Spleen (tissue), 11 donors: ENCODE measurements at regions not wholly inside any gene's neighbourhood (a gene's known extent, or its start where the extent isn't known, plus 50 kb on each side); places are given as distances from the start of the nearest gene placed in this dataset.

Experiments used
- DNase-seq: peaks from one replicate; pipeline ENCODE4 v3.0.0-alpha.2; 2020
- H3K27ac ChIP-seq, 8 donors: fragments of 200-600 bp; sonication (generic) in 7 of 8; 1 replicate in 4 of 8; 2 replicates in 4 of 8; pipeline versions ENCODE4 v1.5.0 to v1.8.0; 2016 to 2021; ENCODE audit warnings: inconsistent platforms in 4 of 8, mild to moderate bottlenecking in 4 of 8, moderate library complexity in 1 of 8
- H3K27me3 ChIP-seq, 7 donors: fragments of 200-600 bp; sonication (generic) in 6 of 7; replicated peaks in 1 of 7; 1 replicate in 4 of 7; 2 replicates in 3 of 7; pipeline versions ENCODE4 v1.5.0 to v1.8.0; 2016 to 2021; ENCODE audit warnings: inconsistent platforms in 3 of 7, mild to moderate bottlenecking in 1 of 7
- H3K36me3 ChIP-seq, 6 donors: fragments of 200-600 bp; sonication (generic) in 5 of 6; 1 replicate in 4 of 6; 2 replicates in 2 of 6; pipeline versions ENCODE4 v1.5.0 to v1.8.0; 2016 to 2021; ENCODE audit warnings: inconsistent platforms in 2 of 6
- H3K4me1 ChIP-seq, 6 donors: fragments of 200-600 bp; sonication (generic) in 5 of 6; 1 replicate in 3 of 6; 2 replicates in 3 of 6; pipeline versions ENCODE4 v1.5.0 to v1.8.0; 2016 to 2021; ENCODE audit warnings: inconsistent platforms in 3 of 6
- H3K4me3 ChIP-seq, 8 donors: fragments of 200-600 bp; sonication (generic) in 7 of 8; 1 replicate in 4 of 8; 2 replicates in 4 of 8; pipeline versions ENCODE4 v1.5.0 to v1.8.0; 2016 to 2021; ENCODE audit warnings: inconsistent platforms in 4 of 8, mild to moderate bottlenecking in 4 of 8, moderate library complexity in 2 of 8
- H3K9me3 ChIP-seq, 8 donors: fragments of 200-600 bp; sonication (generic) in 7 of 8; 1 replicate in 4 of 8; 2 replicates in 4 of 8; pipeline versions ENCODE4 v1.5.0 to v1.8.0; 2016 to 2021; ENCODE audit warnings: inconsistent platforms in 4 of 8
- POLR2A ChIP-seq, 3 donors: fragments of 450-650 bp; IDR thresholded peaks; one replicate each; pipeline ENCODE4 v1.5.1; 2017; ENCODE audit warnings: antibody characterized with exemption in 3 of 3, mild to moderate bottlenecking in 1 of 3
- POLR2AphosphoS5 ChIP-seq, 3 donors: sonication (generic); formaldehyde crosslinking; IDR thresholded peaks; one replicate each; pipeline ENCODE4 v1.5.1; 2017; ENCODE audit warnings: antibody characterized with exemption in 3 of 3
- WGBS, 5 donors: extraction: QIAGEN DNeasy Blood & Tissue Kit in 3 of 5; methylation state at CpG; one replicate each; pipeline versions ENCODE4 v1.1.5 to v1.1.7; 2013 to 2018; 5-methylcytosine and 5-hydroxymethylcytosine counted together
- intact Hi-C: fragments of 100-400 bp; cut with DNase I; formaldehyde crosslinking; loops from one replicate; pipeline ENCODE4 v1.15.0; 2023; ENCODE audit warnings: low total_unique reads
- TF ChIP-seq, protein P1 (sequence below), 11 experiments: fragments of 200-600 bp in 7 of 11; fragments of 450-650 bp in 4 of 11; sonication (generic) in 4 of 11; IDR thresholded peaks in 8 of 11; conservative IDR thresholded peaks in 3 of 11; 1 replicate in 7 of 11; 2 replicates in 4 of 11; pipeline versions ENCODE4 v1.4.0 to v1.8.0; 2016 to 2021; ENCODE audit warnings: antibody characterized with exemption in 11 of 11, inconsistent platforms in 4 of 11, mild to moderate bottlenecking in 1 of 11
- donor health status: healthy with polysubstance abuse.
- donor health status: DM: no; HTN: no; CAD: no; lungs with moderate emphysema.
- donor health status: DM: no; HTN: no; CAD: no.
- donor health status: Bipolar disorder and iron deficiency.
- donor health status: healthy.
- donor health status: DM: no; HTN: no; CAD: no.
- donor health status: DM: yes; HTN: yes; CAD: no.

DNA sequence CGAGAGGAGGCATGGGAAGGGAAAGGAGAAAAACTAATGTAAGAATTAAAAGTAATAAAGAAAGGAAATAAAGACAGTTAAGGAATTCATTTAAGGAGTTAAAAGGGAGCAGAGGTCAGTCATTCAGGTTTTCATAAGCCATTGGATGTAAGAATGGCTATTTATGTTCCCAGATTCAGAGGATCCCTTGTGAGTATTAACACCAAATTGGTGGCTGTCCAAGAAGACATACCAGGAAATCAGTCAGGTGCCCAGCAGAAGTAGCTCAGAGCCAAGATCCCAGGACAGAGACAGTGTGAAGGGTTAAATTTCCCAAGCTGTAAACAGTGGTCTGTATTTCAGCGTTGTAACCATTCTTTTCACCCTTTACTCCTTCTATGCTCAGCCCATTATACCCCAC lies 550.4 kb downstream of the BCL11A start:
- intact Hi-C loops: no loop called here
- Histone ChIP-seq H3K36me3 (no peaks in the 10 kb centered on the region), H3K9me3 (no peaks in the 10 kb centered on the region), H3K4me1 (no peaks in the 10 kb centered on the region), H3K27ac (no peak overlapping the region), H3K4me3 (no peak overlapping the region), H3K27me3 (no peaks in the 10 kb centered on the region)
- TF ChIP-seq, protein P1, sequence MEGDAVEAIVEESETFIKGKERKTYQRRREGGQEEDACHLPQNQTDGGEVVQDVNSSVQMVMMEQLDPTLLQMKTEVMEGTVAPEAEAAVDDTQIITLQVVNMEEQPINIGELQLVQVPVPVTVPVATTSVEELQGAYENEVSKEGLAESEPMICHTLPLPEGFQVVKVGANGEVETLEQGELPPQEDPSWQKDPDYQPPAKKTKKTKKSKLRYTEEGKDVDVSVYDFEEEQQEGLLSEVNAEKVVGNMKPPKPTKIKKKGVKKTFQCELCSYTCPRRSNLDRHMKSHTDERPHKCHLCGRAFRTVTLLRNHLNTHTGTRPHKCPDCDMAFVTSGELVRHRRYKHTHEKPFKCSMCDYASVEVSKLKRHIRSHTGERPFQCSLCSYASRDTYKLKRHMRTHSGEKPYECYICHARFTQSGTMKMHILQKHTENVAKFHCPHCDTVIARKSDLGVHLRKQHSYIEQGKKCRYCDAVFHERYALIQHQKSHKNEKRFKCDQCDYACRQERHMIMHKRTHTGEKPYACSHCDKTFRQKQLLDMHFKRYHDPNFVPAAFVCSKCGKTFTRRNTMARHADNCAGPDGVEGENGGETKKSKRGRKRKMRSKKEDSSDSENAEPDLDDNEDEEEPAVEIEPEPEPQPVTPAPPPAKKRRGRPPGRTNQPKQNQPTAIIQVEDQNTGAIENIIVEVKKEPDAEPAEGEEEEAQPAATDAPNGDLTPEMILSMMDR (IDR thresholded peaks at IDR 0.05 in 8 of 11, conservative IDR thresholded peaks at IDR 0.05 in 3 of 11): no peak
- TF ChIP-seq POLR2AphosphoS5 (IDR thresholded peaks at IDR 0.05): no peak
- no peak for TF ChIP-seq POLR2A (IDR thresholded peaks at IDR 0.05)
- 76 to 88% (median 78%) methylated on average over 2 of the region's 2 CpGs for WGBS, 5 donors
- no peak for DNase-seq

DNA sequence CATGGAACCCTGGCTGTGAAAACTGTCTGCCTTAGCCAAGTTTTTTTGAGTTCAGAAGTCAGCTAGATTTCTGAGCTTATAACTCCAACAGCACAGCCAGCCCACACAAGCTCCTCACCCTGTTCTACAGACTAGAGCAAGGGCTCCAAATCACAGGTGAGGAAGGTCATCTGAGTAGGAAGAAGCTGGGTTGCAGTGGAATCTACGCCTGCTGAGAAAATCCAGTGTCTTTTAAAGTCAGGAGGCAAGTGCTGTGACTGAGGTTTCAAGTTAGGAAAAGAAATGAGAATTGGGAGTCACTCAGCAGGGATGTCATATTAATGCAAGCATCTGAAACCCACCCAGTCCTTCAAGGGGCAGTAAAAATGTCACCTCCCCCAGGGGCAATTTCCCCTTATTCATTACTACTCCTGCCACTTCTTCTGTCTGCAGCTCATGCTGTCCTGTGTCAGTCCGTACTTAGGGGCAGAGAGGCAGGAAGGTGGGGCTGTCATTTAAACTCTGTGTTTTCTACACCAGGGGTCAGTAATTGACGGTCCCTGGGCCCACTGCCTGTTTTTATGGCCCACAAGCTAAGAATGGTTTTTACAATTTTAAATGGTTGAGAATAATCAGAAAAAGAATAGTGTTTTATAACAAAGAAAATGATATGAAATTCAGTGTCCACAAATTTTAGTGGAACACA lies 551.1 kb downstream of the BCL11A start:
- DNase-seq: no peak
- Histone ChIP-seq H3K36me3 (no peaks in the 10 kb centered on the region), H3K4me1 (no peaks in the 10 kb centered on the region), H3K9me3 (no peaks in the 10 kb centered on the region), H3K27ac (no peak overlapping the region), H3K27me3 (no peaks in the 10 kb centered on the region), H3K4me3 (no peak overlapping the region)
- intact Hi-C loops: no loop called here
- 49 to 70% (median 57%) methylated on average over 3 of the region's 3 CpGs for WGBS, 5 donors
- TF ChIP-seq POLR2A (IDR thresholded peaks at IDR 0.05): no peak
- TF ChIP-seq, protein P1 (IDR thresholded peaks at IDR 0.05 in 8 of 11, conservative IDR thresholded peaks at IDR 0.05 in 3 of 11): no peak
- no peak for TF ChIP-seq POLR2AphosphoS5 (IDR thresholded peaks at IDR 0.05)

DNA sequence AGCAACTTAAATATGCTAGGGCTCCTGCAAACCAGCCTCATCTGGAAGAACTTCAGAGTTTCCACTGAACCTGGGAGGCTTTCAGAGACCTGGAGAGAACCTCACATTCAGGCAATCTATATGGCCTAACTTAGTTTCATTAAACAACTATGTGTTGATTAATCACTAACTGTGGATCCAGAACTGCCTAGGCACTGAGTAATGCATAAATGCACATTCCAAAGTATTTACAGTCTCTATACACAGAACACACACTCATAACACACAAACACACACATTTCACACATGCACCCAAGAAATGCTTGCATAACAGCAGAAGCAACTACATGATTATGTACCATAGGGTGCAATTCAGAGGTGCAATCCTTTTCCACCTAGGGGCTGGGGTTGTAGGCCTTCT lies 552.8 kb downstream of the BCL11A start:
- Histone ChIP-seq H3K36me3 (no peaks in the 10 kb centered on the region), H3K27ac (no peak overlapping the region), H3K4me1 (no peaks in the 10 kb centered on the region), H3K9me3 (no peaks in the 10 kb centered on the region), H3K4me3 (no peak overlapping the region), H3K27me3 (no peaks in the 10 kb centered on the region)
- DNase-seq: no peak
- TF ChIP-seq, protein P1 (IDR thresholded peaks at IDR 0.05 in 8 of 11, conservative IDR thresholded peaks at IDR 0.05 in 3 of 11): no peak
- no peak for TF ChIP-seq POLR2AphosphoS5 (IDR thresholded peaks at IDR 0.05)
- TF ChIP-seq POLR2A (IDR thresholded peaks at IDR 0.05): no peak
- intact Hi-C loops: no loop called here

DNA sequence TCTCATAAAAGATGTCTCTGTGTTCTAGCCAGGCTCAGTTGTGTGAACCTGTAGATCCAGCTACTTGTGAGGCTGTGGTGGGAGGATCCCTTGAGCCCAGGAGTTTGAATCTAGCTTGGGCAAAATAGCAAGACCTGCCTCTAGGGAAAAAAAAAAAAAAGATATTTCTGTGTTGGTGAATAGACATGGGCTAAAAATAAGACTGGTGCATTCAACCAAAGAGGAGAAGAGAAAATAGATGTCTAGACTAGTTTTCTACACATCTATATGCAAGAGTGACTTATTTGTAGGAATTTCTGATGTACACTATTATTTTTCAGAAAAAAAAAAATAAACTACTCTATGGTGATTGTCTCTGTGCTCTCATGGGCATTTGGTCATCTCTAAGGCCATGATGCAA lies 555.1 kb downstream of the BCL11A start:
- DNase-seq: no peak
- no peak overlapping the region for H3K4me3 ChIP-seq
- no peaks in the 10 kb centered on the region for H3K4me1 ChIP-seq
- no peaks in the 10 kb centered on the region for H3K36me3 ChIP-seq
- H3K27ac ChIP-seq: no peak overlapping the region
- intact Hi-C loops: no loop called here
- TF ChIP-seq POLR2A (IDR thresholded peaks at IDR 0.05) (no peak), POLR2AphosphoS5 (IDR thresholded peaks at IDR 0.05) (no peak)
- TF ChIP-seq, protein P1 (IDR thresholded peaks at IDR 0.05 in 8 of 11, conservative IDR thresholded peaks at IDR 0.05 in 3 of 11): no peak
- no peaks in the 10 kb centered on the region for H3K9me3 ChIP-seq
- H3K27me3 ChIP-seq: no peaks in the 10 kb centered on the region
